ENCODE measurements at regions not wholly inside any gene's neighbourhood (a gene's known extent, or its start where the extent isn't known, plus 50 kb on each side); places are given as distances from the start of the nearest gene placed in this dataset.

DNA sequence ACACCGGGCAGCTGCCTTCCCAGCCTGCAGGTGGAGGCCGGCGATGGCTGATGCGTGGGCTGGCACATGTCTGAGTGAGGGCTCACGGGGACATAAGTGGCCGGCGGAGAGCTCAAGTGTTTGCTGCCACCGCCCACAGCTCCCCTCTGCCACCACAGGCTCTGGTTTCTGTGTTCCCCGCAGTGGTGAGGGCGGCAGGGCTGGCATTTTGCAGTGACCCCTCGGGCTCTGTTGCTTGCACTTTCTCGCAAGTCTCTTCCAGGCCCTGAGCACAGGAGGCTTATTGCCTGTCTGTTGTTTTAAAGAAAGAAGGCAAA lies 271.0 kb upstream of the RTL1 start:
- in situ Hi-C loops (cut with MboI; ENCODE audit: low sequenced_read_pairs), result no loop called here

DNA sequence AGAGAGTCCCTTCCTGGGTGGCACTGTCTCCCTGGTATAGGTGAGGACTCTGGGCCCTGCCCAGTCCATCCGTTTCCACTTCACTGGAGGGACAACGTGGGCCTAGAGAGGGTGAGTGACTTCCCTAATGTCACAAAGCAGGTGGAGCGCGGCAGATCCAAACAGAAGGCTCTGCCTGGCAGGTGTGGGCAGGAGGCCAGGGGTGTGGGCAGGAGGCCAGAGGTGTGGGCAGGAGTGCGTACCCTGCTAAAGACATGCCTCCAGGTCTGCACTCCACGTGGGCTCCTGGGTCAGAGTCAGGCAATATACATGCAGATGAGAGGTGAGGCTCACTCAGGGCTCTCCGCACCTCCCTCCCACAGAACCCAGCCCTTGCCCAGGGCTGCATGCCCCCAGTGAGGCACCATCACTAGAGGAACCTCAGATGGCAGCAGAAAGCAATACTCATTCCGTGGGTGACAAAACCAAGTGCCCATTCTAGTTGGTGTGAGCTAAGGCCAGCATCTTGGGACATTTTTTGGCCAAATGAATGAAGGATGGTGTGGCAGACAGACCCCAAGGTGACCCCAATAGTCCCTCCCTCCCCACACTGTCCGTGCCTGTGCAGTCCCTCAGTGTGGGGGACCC lies 271.6 kb upstream of the RTL1 start:
- in situ Hi-C loops (cut with MboI; ENCODE audit: low sequenced_read_pairs), result no loop called here

- in situ Hi-C loops (cut with MboI; ENCODE audit: low sequenced_read_pairs), result no loop called here
Measured at GRCh38 chr14:101175731-101176534, 272.4 kb upstream of the RTL1 start.

- in situ Hi-C loops (cut with MboI; ENCODE audit: low sequenced_read_pairs), result no loop called here
Measured at GRCh38 chr14:101176535-101177205, 273.1 kb upstream of the RTL1 start.

DNA sequence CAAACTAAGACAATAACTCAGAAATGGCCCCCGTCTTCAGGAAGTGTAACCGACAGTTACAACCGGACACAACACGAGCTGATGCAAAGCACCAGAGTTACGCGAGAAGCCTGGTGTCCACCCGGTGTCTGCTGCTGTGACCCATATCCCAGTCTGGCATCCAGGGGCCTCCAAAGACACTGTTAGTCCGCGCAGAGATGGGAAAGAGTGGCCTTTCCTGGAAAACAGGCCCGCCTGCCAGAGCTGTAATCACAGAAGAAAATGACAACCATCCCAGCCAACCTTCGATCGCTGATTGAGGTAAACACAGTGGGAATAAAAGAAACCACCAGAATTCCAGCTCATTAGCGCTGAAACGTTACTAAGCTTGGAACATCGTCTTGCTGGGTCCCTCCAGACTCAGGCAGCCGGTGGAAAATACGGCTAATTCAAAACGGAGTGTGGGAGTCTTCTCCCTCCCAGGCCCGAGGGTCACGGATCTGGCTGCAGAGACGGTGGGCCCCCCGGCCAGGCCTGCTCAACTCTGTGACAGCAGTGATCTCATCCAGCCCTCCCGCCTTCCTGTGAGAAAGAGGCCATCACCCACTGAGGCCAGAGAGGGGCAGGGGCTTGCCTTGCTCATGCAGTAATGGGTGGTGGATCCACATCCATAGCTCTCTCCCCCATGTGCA lies 273.9 kb upstream of the RTL1 start:
- in situ Hi-C loops (cut with MboI; ENCODE audit: low sequenced_read_pairs), result no loop called here

DNA sequence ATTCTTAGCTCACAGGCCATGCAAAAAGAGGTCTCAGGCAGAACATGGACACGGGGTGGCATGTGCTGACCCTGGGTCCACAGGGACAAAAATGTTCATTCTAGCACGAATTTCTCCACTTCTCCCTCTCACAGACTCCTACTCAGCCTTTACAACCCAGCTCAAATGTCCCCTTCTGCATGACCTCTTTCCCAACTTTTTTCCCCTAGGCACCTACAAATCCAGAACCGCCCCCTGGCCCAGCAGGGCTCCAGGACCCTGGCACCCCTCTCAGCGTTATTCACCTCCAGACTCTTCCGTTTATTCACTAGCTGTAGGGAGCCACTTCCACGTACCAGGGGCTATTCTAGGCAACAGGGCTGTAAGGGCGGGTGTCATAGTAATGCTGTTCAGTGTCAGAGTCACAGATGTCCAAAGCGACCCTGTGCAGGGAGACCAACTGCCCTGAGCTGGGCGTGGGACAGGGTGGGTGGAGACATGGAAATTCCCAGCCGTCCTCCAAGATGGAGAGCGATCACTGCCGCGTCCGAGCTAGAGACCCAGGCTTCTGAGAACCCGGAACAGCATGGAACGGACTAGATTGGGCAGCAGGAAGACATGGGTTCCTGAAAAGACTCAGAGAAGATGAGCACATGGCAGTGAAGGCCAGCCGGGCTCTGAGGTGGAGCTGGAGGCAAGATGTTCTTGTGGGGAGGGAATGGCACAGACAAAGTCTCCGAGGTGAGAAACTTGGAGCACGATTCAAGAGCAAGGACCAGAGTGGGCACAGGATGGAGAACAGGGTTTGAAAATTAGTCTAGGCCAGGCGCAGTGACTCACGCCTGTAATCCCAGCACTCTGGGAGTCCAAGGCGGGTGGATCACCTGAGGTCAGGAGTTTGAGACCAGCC lies 274.9 kb upstream of the RTL1 start:
- in situ Hi-C loops (cut with MboI; ENCODE audit: low sequenced_read_pairs), result no loop called here

GRCh38 chr14:101179691-101180211 lies 276.2 kb upstream of the RTL1 start:
- in situ Hi-C loops (cut with MboI; ENCODE audit: low sequenced_read_pairs), result no loop called here

DNA sequence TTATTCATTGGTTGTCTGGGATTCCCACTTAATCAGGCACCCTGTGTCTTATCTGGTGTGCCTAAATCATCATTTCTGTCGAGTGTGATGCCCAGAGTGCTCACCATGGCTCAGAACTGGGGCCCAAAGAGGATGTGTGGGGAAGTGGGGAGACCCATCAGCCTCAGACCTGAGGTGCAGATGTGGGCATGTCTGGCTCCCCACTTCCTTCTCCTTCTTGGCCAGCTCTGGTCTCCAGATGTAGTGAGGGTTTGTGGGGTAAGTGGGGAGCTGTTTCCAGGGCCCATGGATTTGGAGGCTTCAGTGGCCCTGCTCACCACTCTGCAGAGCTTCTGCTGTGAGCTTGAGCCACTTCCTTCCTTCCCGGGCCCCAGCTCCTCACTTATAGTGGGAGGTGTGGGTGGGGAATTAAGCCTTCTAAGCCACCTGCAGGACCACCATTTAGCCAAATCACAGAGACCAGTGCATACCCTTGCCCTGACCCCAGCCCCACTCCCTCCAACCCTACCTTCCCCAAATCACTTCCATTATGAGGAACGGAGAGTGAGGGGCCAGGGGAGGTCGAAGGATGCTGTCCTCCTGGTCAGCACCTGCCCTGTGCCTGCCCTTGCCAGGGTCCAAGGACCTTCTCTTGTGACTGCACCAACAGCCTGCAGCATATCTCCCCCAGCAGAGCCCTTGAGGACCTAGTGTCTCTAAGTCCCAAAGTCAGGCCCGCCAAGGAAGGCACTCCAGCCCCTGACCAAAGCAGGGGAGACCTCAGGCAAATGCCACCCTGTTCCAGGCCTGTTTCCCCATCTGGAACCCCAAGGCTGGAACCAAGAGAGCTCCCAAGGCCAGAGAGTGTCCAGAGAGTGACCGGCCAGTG lies 278.2 kb upstream of the RTL1 start:
- in situ Hi-C loops (cut with MboI; ENCODE audit: low sequenced_read_pairs), result no loop called here

GRCh38 chr14:101182476-101182875 lies 279.0 kb upstream of the RTL1 start:
- in situ Hi-C loops (cut with MboI; ENCODE audit: low sequenced_read_pairs), result no loop called here

GRCh38 chr14:101183376-101184103 lies 280.0 kb upstream of the RTL1 start:
- in situ Hi-C loops (cut with MboI; ENCODE audit: low sequenced_read_pairs), result no loop called here

DNA sequence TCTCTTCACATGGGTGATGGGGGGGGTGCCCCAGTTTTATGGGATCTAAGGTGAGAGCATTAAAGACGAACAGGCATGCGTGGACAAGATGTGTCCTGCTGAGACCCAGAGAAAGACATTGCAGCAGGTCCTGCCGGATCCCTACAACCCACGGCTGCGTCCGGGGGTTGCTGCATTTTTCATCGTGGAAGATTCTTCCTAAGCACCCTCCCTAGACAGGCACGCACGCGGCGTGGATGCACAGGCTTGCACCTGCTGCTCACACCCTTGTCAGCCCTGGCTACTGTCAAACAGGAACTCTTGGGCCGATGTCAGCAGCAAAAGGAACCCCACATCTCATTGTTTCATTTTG lies 280.6 kb upstream of the RTL1 start:
- in situ Hi-C loops (cut with MboI; ENCODE audit: low sequenced_read_pairs), result no loop called here

DNA sequence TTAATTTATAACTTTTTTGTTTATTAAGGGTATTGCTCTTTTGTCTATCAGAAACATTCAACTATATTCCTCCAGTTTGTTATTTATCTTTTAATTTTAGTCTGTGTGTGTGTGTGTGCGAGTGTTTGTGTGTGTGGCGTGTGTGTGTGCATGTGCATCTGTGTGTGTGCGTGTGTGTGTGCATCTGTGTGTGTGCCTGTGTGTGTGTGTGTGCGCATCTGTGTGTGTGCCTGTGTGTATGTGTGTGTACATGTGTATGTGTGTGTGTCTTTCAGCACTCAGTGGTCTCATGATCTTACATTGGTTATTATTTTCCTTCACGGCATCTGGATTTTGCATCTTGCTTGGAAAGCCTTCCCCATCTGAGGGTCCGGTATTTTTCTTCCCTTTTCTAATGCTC lies 281.1 kb upstream of the RTL1 start:
- in situ Hi-C loops (cut with MboI; ENCODE audit: low sequenced_read_pairs), result no loop called here

DNA sequence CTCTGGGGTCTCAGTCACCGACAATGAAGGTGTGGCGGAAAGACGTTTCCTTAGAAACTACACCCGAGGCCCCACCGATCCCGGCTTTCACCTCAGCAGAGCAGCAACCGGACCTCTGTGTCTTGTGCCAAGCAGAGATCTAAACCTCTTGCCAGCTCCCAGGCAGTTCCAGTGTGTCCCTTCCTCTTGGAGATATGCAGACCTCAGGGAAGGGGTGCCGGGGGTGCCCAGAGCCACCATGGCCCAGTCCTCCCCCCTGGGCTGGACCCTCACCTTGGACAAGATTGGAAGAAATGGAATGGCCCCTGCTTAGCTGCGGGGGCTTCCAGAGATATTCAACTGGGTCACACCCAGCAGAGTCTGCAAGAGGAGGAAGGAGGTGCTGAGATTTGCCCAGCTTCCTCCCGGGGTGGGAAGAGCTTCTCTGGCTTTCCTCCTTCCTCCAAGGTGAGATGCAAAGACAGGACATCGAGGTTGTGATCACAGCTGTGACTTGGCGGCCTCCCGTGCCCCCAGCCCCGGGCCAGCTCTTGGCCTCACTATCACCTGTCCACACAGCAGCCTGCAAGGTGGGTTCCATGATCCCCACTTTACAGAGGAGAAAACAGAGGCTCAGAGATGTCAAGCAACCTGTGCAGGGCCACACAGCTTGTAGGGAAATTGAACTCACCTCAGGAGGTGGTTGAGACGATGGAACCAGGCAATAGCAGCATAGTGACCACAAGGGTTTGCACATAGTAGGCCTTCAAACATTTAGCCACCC lies 281.7 kb upstream of the RTL1 start:
- in situ Hi-C loops (cut with MboI; ENCODE audit: low sequenced_read_pairs), result no loop called here

- in situ Hi-C loops (cut with MboI; ENCODE audit: low sequenced_read_pairs), result no loop called here
Measured at GRCh38 chr14:101185946-101186345, 282.4 kb upstream of the RTL1 start.

GRCh38 chr14:101186544-101186943 lies 283.0 kb upstream of the RTL1 start:
- in situ Hi-C loops (cut with MboI; ENCODE audit: low sequenced_read_pairs), result no loop called here

DNA sequence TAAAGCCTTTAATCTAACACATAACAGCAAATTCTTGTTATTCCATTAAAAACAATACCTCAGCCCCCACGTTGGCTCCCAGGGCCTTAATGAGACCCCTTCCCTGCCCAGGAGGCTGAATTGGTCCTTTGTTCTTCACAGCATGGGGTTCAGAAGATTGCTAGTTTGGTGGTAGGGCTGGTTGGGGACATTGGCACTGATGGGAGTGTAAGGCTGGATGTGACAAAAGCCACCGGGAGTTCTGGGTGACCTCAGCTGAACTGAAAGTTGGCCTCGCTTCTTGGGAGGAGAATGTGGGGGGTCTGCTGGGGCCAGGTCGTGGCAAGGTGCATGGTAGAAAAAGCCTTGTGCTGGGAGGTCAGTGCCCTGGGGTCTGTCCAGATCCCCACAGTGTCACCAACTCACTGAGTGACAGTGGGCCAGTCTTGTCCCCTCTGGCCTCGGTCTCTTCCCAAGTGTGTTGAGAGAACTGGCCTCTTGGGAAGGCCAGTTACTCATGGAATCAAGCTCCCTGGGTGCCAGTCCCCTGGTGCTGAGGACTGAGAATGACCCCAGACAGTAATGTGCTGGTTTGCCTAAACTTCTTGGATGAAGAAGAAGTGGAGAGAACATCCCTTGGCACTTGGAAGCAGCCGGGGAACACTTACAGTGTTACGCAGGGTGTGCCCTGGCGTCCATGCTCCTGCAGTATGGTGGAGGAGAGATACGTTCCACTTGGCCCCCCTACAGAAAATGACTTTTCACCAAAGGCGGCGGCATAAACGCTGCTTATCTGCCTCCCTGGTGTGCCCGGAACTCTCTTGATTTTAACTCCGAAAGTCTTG lies 283.7 kb upstream of the RTL1 start:
- in situ Hi-C loops (cut with MboI; ENCODE audit: low sequenced_read_pairs), result no loop called here

DNA sequence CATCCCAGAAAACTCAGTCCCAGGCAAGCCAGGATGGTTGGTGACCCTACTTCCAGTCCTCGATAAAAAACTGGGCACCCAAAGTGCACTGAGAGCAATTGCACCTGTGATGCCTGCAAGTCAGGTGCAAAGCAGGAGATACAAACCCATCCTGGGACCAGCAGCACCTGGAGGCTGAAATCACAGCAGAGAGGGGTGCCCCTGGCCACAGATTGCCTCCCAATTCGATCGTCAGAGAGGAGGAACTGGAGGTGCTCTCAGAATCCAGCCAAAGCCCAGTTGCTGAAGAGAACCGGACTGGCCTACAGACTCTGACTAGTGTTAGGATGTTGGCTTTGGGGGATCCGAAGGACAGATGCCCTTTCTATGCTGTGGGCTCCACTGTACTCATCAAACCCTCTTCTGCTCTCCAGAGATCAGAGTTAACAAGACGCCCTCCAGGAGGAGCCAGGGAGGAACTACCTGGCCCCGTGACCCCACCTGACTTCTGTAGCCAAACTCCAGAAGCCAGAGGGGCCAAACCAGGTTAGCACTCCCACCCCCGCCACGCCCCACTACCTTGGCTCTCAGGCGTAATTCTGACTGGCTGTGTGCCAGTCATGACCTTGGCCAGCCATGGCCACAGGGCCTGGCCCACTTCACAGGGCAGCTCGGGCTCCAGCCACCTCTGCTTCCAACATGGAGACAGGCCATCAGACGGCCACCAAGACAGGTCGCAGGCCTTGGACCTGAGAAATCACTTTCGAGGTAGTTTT lies 284.5 kb upstream of the RTL1 start:
- in situ Hi-C loops (cut with MboI; ENCODE audit: low sequenced_read_pairs), result no loop called here

All from HL-60/S4 treated with phorbol 12-myristate 13-acetate at 8.2 ng/mL for 4 days and 3 days (cell line).